Muscle layer of duodenum (tissue), 2 donors: ENCODE measurements at regions not wholly inside any gene's neighbourhood (a gene's known extent, or its start where the extent isn't known, plus 50 kb on each side); places are given as distances from the start of the nearest gene placed in this dataset.

ENCODE experiments used
- H3K27ac ChIP-seq: one replicate; pipeline ENCODE4 v1.7.0; 2013; ENCODE audit warnings: mild to moderate bottlenecking, low read length
- H3K27me3 ChIP-seq: one replicate; pipeline ENCODE4 v1.7.0; 2013; ENCODE audit warnings: low read depth, mild to moderate bottlenecking, control low read depth, low read length
- H3K36me3 ChIP-seq, 2 donors: one replicate each; pipeline ENCODE4 v1.7.0; 2013; ENCODE audit warnings: low read length in 2 of 2, control low read depth in 1 of 2, mild to moderate bottlenecking in 1 of 2; ENCODE audit not compliant: insufficient read depth in 2 of 2, control insufficient read depth in 1 of 2
- H3K4me1 ChIP-seq, 2 donors: one replicate each; pipeline ENCODE4 v1.7.0; 2013; ENCODE audit warnings: low read length in 2 of 2, mild to moderate bottlenecking in 2 of 2, control low read depth in 1 of 2, moderate library complexity in 1 of 2; ENCODE audit not compliant: insufficient read depth in 2 of 2, control insufficient read depth in 1 of 2
- H3K4me3 ChIP-seq, 2 donors: one replicate each; pipeline ENCODE4 v1.7.0; 2013; ENCODE audit warnings: low read length in 2 of 2, low read depth in 1 of 2, mild to moderate bottlenecking in 1 of 2
- H3K9me3 ChIP-seq, 2 donors: one replicate each; pipeline ENCODE4 v1.7.0; 2013; ENCODE audit warnings: low read length in 2 of 2, control low read depth in 1 of 2, mild to moderate bottlenecking in 1 of 2; ENCODE audit not compliant: control insufficient read depth in 1 of 2
- donor health status: healthy.

DNA sequence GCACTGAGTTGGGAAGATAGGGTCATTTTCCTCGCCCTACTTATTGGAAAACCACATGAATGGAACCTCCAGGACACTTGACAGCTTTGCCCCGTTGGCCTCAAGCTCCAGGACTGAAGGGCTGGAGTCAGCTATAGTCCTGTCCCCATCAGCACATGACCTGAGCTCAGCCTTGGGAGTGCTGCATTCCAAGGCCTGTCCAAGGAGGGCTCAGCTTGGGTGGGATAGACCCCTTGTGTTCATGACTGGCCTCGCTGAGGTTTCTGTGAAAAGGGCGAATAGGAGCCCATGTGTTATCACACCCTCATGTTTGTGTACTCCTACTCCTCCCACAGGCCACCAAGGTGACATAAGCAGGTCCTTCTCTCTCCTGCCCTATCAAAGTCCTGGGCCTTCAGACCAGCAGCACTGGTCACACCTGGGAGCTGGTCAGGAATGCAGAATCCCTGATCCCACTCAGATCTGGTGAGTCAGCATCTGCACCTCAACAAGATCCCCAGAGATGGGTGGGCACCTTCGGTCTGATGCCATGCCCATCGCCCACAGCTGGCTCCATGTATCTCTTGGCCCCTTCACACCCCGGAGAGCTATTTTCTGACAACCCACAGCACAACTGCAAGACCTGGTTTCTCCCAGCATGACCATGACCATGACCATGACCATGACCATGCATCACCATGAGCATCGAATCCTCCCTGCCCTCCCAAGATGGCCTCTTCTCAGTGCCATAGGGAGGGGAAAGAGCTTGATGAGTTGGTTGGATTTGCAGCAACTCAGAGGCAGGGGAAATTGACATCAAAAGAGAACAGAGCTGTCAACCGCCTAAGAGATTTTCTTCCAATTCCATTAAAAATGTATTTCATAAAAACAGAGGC, 83.0 kb upstream of the RAB6C start:
- Histone ChIP-seq H3K9me3 (peaks cover 0 to 2% of the 10 kb centered on the region in 2 donors), H3K27me3 (no peaks in the 10 kb centered on the region), H3K4me3 (no peak overlapping the region), H3K27ac (no peak overlapping the region), H3K36me3 (no peaks in the 10 kb centered on the region), H3K4me1 (no peaks in the 10 kb centered on the region)

DNA sequence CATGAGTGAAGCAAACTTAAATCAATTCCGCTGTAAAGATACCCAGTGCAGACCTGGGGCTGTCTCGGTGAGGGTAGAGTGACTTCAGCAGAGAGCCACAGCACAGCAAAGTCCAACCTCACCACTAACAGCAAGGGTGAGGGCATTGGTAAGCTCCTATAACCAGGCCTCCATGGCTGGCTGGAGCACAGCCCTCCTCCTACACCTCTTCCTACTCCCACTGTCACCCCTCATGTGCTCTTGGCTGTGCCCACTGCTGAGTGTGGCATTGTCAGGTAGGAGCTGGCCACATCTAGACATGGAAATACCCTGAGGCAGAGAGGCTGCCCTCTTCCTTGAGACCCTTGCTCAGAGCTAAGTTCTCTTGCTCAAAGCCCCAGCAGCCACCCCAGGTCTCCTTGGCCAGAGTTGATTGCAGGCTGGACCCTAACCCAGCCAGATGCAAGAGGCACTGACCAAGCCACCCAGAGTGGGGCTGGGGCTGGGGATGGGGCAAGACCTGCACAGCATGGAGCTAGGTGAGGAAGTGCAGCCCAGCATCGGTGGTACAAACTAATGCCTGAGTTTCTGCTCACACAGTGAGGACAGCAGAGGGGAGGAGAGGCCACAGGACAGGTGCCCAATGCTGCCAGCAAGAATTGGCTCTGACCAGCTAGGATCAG, 77.6 kb upstream of the RAB6C start:
- Histone ChIP-seq H3K36me3 (no peaks in the 10 kb centered on the region), H3K27ac (no peak overlapping the region), H3K9me3 (peaks cover 0 to 2% of the 10 kb centered on the region in 2 donors), H3K4me1 (no peaks in the 10 kb centered on the region), H3K4me3 (no peak overlapping the region), H3K27me3 (no peaks in the 10 kb centered on the region)

DNA sequence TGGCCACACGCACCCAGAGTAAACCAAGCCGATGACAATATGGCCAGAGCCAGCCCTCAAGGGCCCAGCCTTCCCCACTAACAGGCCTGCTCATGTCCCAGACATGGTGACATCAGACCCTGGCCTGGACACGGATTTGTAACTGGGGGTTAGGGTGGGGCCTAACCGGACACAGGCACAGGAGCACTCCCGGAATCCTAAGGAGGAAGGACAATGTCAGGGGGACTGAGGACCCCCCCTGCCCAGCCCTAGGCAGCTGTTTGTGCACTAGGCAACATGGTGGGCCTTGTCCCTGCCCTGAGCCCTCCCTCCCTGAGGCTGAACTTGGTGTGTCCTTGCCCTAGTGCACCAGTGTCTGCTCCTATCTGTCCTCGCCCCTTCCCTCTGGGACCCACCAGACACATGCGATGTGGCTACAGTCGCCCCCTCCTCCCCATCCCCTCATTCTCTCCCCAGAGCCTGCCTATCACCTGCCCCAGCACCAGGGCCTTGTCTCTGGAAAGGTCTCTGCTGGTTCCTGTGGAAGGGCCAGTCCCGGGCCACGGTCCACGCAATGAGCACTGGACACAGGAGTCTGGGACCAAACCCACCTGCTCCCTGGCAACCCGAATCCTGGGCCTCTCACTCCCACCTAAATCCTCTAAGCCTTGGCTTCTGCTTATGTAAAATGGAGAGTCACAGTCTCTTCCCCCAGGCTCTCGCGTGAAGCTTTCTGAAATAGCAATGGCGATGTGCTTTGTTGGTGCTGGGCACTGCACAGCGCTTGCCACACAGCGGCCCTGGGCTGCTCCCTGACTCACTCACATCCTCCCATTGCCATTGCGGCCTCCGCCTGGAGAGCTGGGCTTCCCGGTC, 76.5 kb upstream of the RAB6C start:
- H3K27ac ChIP-seq = no peak overlapping the region
- H3K4me1 ChIP-seq = no peaks in the 10 kb centered on the region
- H3K36me3 ChIP-seq = no peaks in the 10 kb centered on the region
- no peaks in the 10 kb centered on the region for H3K27me3 ChIP-seq
- peaks cover 0 to 2% of the 10 kb centered on the region in 2 donors for H3K9me3 ChIP-seq
- H3K4me3 ChIP-seq = no peak overlapping the region

DNA sequence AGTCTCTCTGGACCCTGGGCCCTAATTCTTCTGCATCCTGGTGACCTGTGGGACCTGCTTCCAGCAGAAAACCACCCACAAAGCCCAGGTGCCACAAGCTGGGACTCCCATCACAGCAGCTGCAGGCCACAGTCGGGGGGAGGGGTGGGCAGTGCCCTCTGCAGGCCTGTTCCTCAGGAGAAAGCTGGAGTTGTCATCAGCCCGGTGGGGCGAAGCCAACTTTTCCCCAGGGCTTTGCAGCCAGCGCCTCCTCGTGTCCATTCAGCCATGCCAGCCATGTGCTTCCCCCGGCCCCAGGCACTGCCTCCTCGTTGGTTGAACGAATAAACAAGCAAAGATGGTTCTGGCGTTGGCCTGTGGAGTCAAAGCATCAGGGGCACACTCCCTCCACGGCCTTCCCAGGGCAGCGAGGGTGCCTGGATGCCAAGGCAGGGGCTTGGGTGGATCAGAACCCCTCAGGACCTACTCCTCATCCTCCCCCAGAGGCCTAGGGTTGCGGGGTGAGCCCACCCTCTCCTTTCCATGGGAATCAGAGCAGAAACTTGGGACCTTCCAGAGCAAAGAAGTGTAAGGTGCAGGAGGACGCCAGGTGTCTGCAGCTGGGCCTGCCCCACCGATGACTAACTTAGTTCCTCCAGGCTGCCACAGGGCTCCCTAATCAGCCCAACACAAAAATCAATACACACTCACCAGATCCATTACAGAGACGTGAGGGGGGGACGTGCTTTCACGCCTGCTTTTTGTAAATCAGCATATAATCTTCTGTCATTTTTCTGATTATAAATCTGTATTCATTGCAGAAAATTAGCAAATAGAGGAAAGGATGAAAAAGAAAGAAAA, 75.7 kb upstream of the RAB6C start:
- Histone ChIP-seq H3K27ac (no peak overlapping the region), H3K9me3 (peaks cover 0 to 2% of the 10 kb centered on the region in 2 donors), H3K4me3 (no peak overlapping the region), H3K27me3 (no peaks in the 10 kb centered on the region), H3K4me1 (no peaks in the 10 kb centered on the region), H3K36me3 (no peaks in the 10 kb centered on the region)

DNA sequence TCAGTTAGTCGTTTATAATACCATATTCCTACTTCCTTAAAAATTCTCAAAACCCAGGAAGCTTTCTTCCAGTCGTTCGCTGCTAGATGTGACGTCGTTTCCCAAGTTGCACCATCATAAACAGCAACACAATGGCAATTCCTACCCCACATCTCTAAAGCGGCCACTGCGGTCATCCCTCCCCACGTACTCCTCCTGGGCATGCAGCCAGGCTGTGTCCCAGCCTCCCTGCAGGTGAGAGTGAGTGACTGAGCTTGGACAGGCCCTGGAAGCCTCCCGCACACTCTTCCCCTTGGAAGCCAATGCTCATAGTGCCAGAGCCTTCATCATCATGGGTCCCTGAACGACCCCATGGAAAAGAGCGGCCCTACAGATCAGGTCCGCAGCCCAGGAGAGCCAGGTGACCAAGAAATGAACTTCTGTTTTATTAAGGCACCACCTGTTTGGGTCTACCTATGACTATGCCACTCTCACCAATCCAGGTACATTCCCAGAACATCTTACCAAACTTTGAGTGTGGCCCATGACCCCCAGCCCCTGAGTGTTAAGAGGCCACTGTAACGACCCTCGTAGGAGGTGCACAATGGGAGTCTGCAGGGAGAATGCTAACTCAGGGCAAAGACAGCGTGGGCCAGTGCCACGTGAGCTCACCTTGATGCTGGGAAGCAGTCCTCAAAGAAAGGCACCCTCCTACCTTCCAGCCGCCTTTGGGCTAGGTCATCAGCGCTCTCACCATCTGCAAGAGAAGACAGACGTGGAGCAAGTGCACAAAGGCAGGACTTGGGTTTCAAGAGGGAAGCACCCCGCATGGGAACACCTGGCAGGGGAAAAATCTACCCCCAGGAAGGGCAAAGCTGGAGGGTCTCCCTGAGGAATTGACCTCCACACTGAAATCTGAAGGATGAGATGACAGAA, 74.7 kb upstream of the RAB6C start:
- Histone ChIP-seq H3K4me3 (no peak overlapping the region), H3K27ac (no peak overlapping the region), H3K27me3 (no peaks in the 10 kb centered on the region), H3K9me3 (peaks cover 0 to 2% of the 10 kb centered on the region in 2 donors), H3K4me1 (no peaks in the 10 kb centered on the region), H3K36me3 (no peaks in the 10 kb centered on the region)

DNA sequence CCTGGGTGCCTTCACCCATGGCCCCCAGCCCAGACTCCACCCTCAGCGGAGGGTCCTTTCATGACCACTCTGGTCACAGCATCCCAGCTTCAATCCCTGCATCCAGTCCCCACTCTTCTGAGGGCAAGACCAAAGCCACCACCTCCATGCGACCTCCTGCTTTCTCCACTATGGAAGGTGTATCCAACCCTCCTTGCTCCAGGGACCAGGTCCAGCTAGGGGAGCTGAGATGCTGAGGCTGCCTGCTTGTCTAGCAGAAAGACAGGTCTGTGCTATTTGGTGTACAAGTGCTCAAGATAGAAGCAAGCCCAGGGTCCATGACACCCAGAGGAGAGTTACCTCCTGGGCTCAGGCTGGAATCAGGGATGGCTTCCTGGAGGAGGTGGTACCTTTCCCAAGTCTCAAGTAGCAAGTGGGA, 73.8 kb upstream of the RAB6C start:
- H3K4me1 ChIP-seq = no peaks in the 10 kb centered on the region
- no peak overlapping the region for H3K4me3 ChIP-seq
- H3K27ac ChIP-seq = no peak overlapping the region
- no peaks in the 10 kb centered on the region for H3K27me3 ChIP-seq
- H3K36me3 ChIP-seq = no peaks in the 10 kb centered on the region
- H3K9me3 ChIP-seq = peaks cover 0 to 2% of the 10 kb centered on the region in 2 donors

DNA sequence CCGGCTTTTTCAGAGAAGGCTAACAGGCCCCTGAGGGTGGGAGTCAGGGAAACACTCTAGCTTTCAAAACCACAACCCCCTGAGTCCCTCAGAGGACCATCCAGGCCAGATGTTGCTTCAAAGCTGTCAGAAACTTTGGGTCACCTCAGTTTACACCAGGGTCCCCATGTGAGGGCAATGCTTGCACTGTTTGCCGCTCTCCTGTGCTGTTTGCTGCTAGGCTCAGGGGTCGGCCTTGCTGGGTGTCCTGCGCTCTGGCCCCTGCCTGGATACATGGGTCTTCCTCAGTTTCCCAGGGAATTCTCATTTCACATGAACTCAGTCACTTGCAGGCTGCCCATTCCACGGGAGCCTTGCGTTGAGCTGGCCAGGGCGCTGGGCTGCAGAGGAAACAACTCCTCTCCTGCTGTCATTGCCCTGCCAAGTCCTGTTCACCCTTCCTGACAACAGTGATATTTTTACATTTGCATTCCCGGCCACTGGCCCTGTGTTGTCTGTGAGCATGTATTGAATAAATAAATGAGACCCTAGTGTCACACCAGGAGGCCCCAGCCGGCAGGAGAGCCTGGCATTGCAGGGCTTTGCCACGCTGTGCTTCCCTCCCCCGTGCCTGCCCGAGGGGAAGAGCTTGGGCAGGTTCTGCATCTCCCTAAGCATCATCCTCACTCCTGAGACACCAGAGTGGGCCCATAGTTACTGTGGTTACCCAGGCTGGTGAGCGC, 73.2 kb upstream of the RAB6C start:
- Histone ChIP-seq H3K9me3 (peaks cover 0 to 1% of the 10 kb centered on the region in 2 donors), H3K36me3 (no peaks in the 10 kb centered on the region), H3K27ac (no peak overlapping the region), H3K27me3 (no peaks in the 10 kb centered on the region), H3K4me3 (no peak overlapping the region), H3K4me1 (no peaks in the 10 kb centered on the region)

DNA sequence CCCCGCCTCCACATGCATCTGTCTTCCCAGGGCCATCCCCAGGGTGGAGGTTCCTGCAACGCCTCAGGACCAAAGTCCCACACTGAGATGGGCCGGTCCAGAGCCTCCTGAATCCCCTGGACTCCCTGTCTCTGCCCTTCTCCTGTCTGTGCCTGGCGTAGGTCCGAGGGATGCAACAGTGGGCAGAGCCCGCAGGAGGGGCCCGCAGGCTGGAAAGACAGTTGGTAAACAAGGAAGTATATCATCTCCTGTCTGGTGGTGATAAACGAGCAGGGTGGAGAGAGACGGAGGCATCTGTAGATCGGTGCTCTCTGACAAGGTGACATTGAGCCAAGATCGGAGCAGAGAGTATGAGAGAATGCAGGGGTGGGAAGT, 72.6 kb upstream of the RAB6C start:
- no peaks in the 10 kb centered on the region for H3K36me3 ChIP-seq
- H3K9me3 ChIP-seq = no peaks in the 10 kb centered on the region
- H3K27ac ChIP-seq = no peak overlapping the region
- no peaks in the 10 kb centered on the region for H3K27me3 ChIP-seq
- no peaks in the 10 kb centered on the region for H3K4me1 ChIP-seq
- H3K4me3 ChIP-seq = no peak overlapping the region

DNA sequence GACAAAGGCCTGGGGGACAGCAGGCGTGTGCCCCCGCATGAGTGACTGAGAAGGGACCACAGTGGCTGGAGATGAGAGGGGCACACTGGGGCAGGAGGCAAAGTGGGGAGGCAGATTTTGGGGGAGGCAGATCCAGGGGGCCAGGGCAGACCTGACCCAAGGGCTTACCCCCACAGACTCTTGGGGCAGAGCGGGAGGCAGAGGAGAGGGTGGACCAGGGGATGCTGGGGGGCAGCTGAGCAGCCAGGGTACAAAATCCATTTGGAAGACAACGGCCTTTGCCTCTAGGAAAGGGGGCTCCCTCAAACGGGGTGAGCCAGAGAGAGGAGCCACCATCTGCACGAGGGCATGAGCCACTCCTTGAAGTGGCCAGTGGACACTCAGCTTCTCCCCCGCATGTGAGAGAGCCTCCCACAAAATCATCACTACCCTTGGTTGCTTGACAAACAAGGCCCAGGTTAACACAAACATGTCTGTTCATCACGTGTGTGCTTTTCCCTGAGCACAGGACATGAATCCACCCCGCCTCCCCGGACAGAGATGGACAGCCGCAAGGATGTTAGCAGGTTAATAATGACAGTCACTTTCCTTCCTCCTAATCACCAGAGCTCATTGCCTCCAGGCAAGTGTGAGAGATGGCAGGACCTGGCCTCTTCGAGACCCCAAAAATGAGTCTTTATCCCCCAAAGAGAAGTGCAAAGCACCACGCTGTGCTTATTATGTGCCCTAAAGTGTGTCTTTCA, 72.0 kb upstream of the RAB6C start:
- Histone ChIP-seq H3K9me3 (no peaks in the 10 kb centered on the region), H3K4me1 (no peaks in the 10 kb centered on the region), H3K27me3 (no peaks in the 10 kb centered on the region), H3K36me3 (no peaks in the 10 kb centered on the region), H3K4me3 (no peak overlapping the region), H3K27ac (no peak overlapping the region)
